Keratinocyte (primary cell): ENCODE measurements at regions not wholly inside any gene's neighbourhood (a gene's known extent, or its start where the extent isn't known, plus 50 kb on each side); places are given as distances from the start of the nearest gene placed in this dataset.

Experiments
- DNase-seq: peaks from one replicate; pipeline ENCODE4 v3.0.0-alpha.2; 2011; ENCODE audit warnings: low read depth, missing footprints, low spot score
- FAIRE-seq: peaks from 2 replicates; lab custom pipeline; 2011; peaks lifted over from hg19 to GRCh38; lab: Jason Lieb, UNC
- H2AFZ ChIP-seq: 2 replicates; pipeline ENCODE4 v1.6.0; 2012; ENCODE audit warnings: low read length, control low read depth, inconsistent platforms; ENCODE audit not compliant: control insufficient read depth
- H3K27ac ChIP-seq: 2 replicates; pipeline ENCODE4 v1.5.1; 2011; ENCODE audit warnings: low read length; ENCODE audit not compliant: control insufficient read depth, insufficient read depth
- H3K27me3 ChIP-seq: 3 replicates; pipeline ENCODE4 v1.6.0; 2011; ENCODE audit warnings: low read length; ENCODE audit not compliant: control insufficient read depth, insufficient read depth; ENCODE audit errors: extremely low read depth
- H3K36me3 ChIP-seq, 2 experiments: 2 replicates in 1 of 2; 3 replicates in 1 of 2; pipeline ENCODE4 v1.5.1; 2011; ENCODE audit warnings: low read length in 2 of 2, mild to moderate bottlenecking in 1 of 2; ENCODE audit not compliant: control insufficient read depth in 2 of 2, insufficient read depth in 2 of 2; ENCODE audit errors: extremely low read depth in 1 of 2
- H3K4me1 ChIP-seq: 3 replicates; pipeline ENCODE4 v1.5.1; 2011; ENCODE audit warnings: low read length; ENCODE audit not compliant: control insufficient read depth, insufficient read depth; ENCODE audit errors: extremely low read depth
- H3K4me2 ChIP-seq: 3 replicates; pipeline ENCODE4 v1.6.0; 2011; ENCODE audit warnings: low read depth, low read length; ENCODE audit not compliant: control insufficient read depth, insufficient read depth; ENCODE audit errors: extremely low read depth
- H3K4me3 ChIP-seq, 3 experiments: fragments of 200-600 bp in 1 of 3; sonication (generic) in 1 of 3; 2 replicates in 2 of 3; 3 replicates in 1 of 3; pipeline ENCODE4 v1.5.1; 2011 to 2016; ENCODE audit warnings: low read length in 3 of 3, mild to moderate bottlenecking in 3 of 3, control low read depth in 2 of 3, inconsistent platforms in 1 of 3, low read depth in 1 of 3, mixed read lengths in 1 of 3, mixed run types in 1 of 3, moderate library complexity in 1 of 3; ENCODE audit not compliant: control insufficient read depth in 2 of 3, insufficient read depth in 2 of 3; ENCODE audit errors: extremely low read depth in 1 of 3
- H3K79me2 ChIP-seq: 2 replicates; pipeline ENCODE4 v1.6.0; 2012; ENCODE audit warnings: low read length; ENCODE audit not compliant: control insufficient read depth, insufficient read depth
- H3K9ac ChIP-seq: 3 replicates; pipeline ENCODE4 v1.6.0; 2011; ENCODE audit warnings: low read length; ENCODE audit not compliant: control insufficient read depth, insufficient read depth; ENCODE audit errors: extremely low read depth
- H3K9me1 ChIP-seq: 3 replicates; pipeline ENCODE4 v1.6.0; 2011; ENCODE audit warnings: low read length; ENCODE audit not compliant: control insufficient read depth, insufficient read depth; ENCODE audit errors: extremely low read depth
- H3K9me3 ChIP-seq: 2 replicates; pipeline ENCODE4 v1.5.1; 2012; ENCODE audit warnings: low read depth, low read length; ENCODE audit not compliant: control insufficient read depth
- H4K20me1 ChIP-seq: 3 replicates; pipeline ENCODE4 v1.6.0; 2011; ENCODE audit warnings: low read length; ENCODE audit not compliant: control insufficient read depth, insufficient read depth; ENCODE audit errors: extremely low read depth
- CTCF ChIP-seq, 3 experiments: IDR thresholded peaks in 1 of 3; conservative IDR thresholded peaks in 1 of 3; optimal IDR thresholded peaks in 1 of 3; 2 replicates in 2 of 3; 3 replicates in 1 of 3; pipeline versions ENCODE3 to v1.5.1; 2011; ENCODE audit warnings: low read length in 3 of 3, mild to moderate bottlenecking in 3 of 3, moderate library complexity in 2 of 3, control low read depth in 1 of 3, inconsistent platforms in 1 of 3; ENCODE audit not compliant: insufficient read depth in 2 of 3; ENCODE audit errors: extremely low read depth in 1 of 3
- EZH2 ChIP-seq: IDR thresholded peaks from one replicate; pipeline ENCODE4 v1.6.1; 2012; ENCODE audit warnings: inconsistent platforms, mild to moderate bottlenecking, low read length, moderate library complexity
- dilution Hi-C: fragments of 300-500 bp; cut with MboI; formaldehyde crosslinking; loops from one replicate; pipeline ENCODE4 v1.7.0; 2020; ENCODE audit warnings: low sequenced_read_pairs; ENCODE audit not compliant: extremely low pct_ligation_motif_present

- TF ChIP-seq EZH2: no peak
- no peak for TF ChIP-seq CTCF (optimal IDR thresholded peaks at IDR 0.05 in 1 of 3, IDR thresholded peaks at IDR 0.05 in 1 of 3, conservative IDR thresholded peaks at IDR 0.05 in 1 of 3; ENCODE audit: extremely low read depth in 1 of 3, insufficient read depth in 2 of 3, low read length in 3 of 3)
- no peak overlapping the region for H3K4me3 ChIP-seq
- no peaks in the 10 kb centered on the region for H3K9me3 ChIP-seq
- no peak overlapping the region for H3K9ac ChIP-seq
- peaks cover 5% of the 10 kb centered on the region for H3K4me1 ChIP-seq
- H3K79me2 ChIP-seq: no peaks in the 10 kb centered on the region
- H3K4me2 ChIP-seq: no peak overlapping the region
- dilution Hi-C loops: no loop called here
- no peaks in the 10 kb centered on the region for H3K9me1 ChIP-seq
- no peak overlapping the region for H3K27ac ChIP-seq
- H3K27me3 ChIP-seq: no peaks in the 10 kb centered on the region
- no peaks in the 10 kb centered on the region for H4K20me1 ChIP-seq
- no peak overlapping the region for H2AFZ ChIP-seq
- H3K36me3 ChIP-seq: no peaks in the 10 kb centered on the region
- DNase-seq (no peak), FAIRE-seq (no peak)
These were observed 142.8 kb downstream of the SLIT2 start for GRCh38 chr4:20394512-20394911.

DNA sequence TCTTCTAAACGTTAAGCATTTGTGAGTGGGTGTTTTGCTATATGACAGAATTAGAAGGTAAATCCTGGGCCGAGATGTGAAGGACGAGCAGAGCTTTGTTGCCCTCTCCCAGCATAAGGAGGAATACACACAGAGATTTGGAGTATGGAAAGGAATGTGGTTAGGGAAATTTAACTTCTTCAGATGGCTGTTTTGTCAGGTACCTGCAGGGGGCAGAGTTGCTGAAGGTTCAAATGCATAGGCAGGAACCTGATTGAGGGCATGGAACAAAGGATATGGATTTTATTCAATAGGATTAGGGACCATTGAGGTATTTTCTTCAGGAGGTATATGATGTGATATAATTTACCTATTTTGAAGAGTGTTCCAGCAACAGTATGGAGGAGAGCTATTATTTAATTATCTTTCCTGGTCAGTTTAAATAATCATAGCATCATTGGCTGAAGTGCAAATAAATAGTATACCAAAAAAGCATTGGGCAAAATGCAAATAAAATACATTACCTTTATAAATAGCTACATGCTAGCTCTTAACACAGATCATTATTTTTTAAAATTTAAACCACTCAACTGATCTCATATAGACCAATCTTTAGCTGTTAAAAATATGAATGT lies 143.6 kb downstream of the SLIT2 start:
- dilution Hi-C loops: no loop called here
- H3K9me1 ChIP-seq: no peaks in the 10 kb centered on the region

More for the DNA sequence above, 143.6 kb downstream of the SLIT2 start:
- Histone ChIP-seq H2AFZ (no peak overlapping the region), H3K9ac (no peak overlapping the region), H3K4me1 (peaks cover 5% of the 10 kb centered on the region), H3K27me3 (no peaks in the 10 kb centered on the region), H4K20me1 (no peaks in the 10 kb centered on the region), H3K4me3 (no peak overlapping the region), H3K36me3 (no peaks in the 10 kb centered on the region), H3K27ac (no peak overlapping the region), H3K79me2 (no peaks in the 10 kb centered on the region), H3K4me2 (no peak overlapping the region), H3K9me3 (no peaks in the 10 kb centered on the region)
- FAIRE-seq: peak; percentile 69
- peak; percentile 13 for DNase-seq
- TF ChIP-seq CTCF (optimal IDR thresholded peaks at IDR 0.05 in 1 of 3, IDR thresholded peaks at IDR 0.05 in 1 of 3, conservative IDR thresholded peaks at IDR 0.05 in 1 of 3; ENCODE audit: extremely low read depth in 1 of 3, insufficient read depth in 2 of 3, low read length in 3 of 3): peak; percentile 67 to 74 (median 69)
- TF ChIP-seq EZH2: no peak
